Glutamatergic neuron (in vitro differentiated cells): ENCODE measurements at regions not wholly inside any gene's neighbourhood (a gene's known extent, or its start where the extent isn't known, plus 50 kb on each side); places are given as distances from the start of the nearest gene placed in this dataset.

Experiments
- DNase-seq: peaks from one replicate; pipeline ENCODE4 v3.0.0; 2022
- H3K27ac Mint-ChIP-seq: one replicate; pipeline ENCODE4 v1.8.0; 2020; ENCODE audit warnings: mild to moderate bottlenecking, mixed read lengths, inconsistent platforms; ENCODE audit not compliant: unreplicated experiment
- H3K27me3 Mint-ChIP-seq: one replicate; pipeline ENCODE4 v1.8.0; 2020; ENCODE audit warnings: mild to moderate bottlenecking, moderate library complexity, mixed read lengths, inconsistent platforms; ENCODE audit not compliant: unreplicated experiment
- H3K36me3 Mint-ChIP-seq: one replicate; pipeline ENCODE4 v1.8.0; 2020; ENCODE audit warnings: mild to moderate bottlenecking, mixed read lengths, inconsistent platforms; ENCODE audit not compliant: unreplicated experiment
- H3K4me1 Mint-ChIP-seq: one replicate; pipeline ENCODE4 v1.8.0; 2020; ENCODE audit warnings: mild to moderate bottlenecking, low read depth, mixed read lengths, inconsistent platforms; ENCODE audit not compliant: unreplicated experiment
- H3K4me3 Mint-ChIP-seq: one replicate; pipeline ENCODE4 v1.8.0; 2020; ENCODE audit warnings: mild to moderate bottlenecking, mixed read lengths, inconsistent platforms; ENCODE audit not compliant: unreplicated experiment
- H3K9me3 Mint-ChIP-seq: one replicate; pipeline ENCODE4 v1.8.0; 2020; ENCODE audit warnings: mild to moderate bottlenecking, moderate library complexity, mixed read lengths, inconsistent platforms; ENCODE audit not compliant: unreplicated experiment
- CTCF ChIP-seq: fragments of 200-600 bp; sonication (generic); IDR thresholded peaks from one replicate; pipeline ENCODE4 v1.5.0; 2021; ENCODE audit not compliant: partially characterized antibody, unreplicated experiment

- Mint-ChIP-seq H3K36me3 (no peaks in the 10 kb centered on the region), H3K4me3 (no peak overlapping the region), H3K4me1 (peaks cover 5% of the 10 kb centered on the region), H3K9me3 (no peaks in the 10 kb centered on the region), H3K27me3 (peaks cover 3% of the 10 kb centered on the region), H3K27ac (no peak overlapping the region)
- DNase-seq: no peak
- TF ChIP-seq CTCF: no peak
Measured at GRCh38 chr18:24982831-24983230, 369.1 kb downstream of the ZNF521 start.

GRCh38 chr18:24983566-24984139, 368.3 kb downstream of the ZNF521 start:
- Mint-ChIP-seq H3K27ac (no peak overlapping the region), H3K9me3 (no peaks in the 10 kb centered on the region), H3K4me1 (peaks cover 5% of the 10 kb centered on the region), H3K27me3 (peaks cover 2% of the 10 kb centered on the region), H3K4me3 (no peak overlapping the region), H3K36me3 (no peaks in the 10 kb centered on the region)
- DNase-seq: no peak
- TF ChIP-seq CTCF: no peak

GRCh38 chr18:24985586-24985985, 366.4 kb downstream of the ZNF521 start:
- H3K4me3 Mint-ChIP-seq: no peak overlapping the region
- no peaks in the 10 kb centered on the region for H3K9me3 Mint-ChIP-seq
- no peak overlapping the region for H3K27ac Mint-ChIP-seq
- TF ChIP-seq CTCF: no peak
- H3K36me3 Mint-ChIP-seq: no peaks in the 10 kb centered on the region
- H3K4me1 Mint-ChIP-seq: peaks cover 5% of the 10 kb centered on the region
- no peak for DNase-seq
- H3K27me3 Mint-ChIP-seq: no peaks in the 10 kb centered on the region

- H3K4me1 Mint-ChIP-seq: peaks cover 5% of the 10 kb centered on the region
- no peaks in the 10 kb centered on the region for H3K27me3 Mint-ChIP-seq
- DNase-seq: no peak
- no peak overlapping the region for H3K4me3 Mint-ChIP-seq
- no peaks in the 10 kb centered on the region for H3K9me3 Mint-ChIP-seq
- H3K27ac Mint-ChIP-seq: no peak overlapping the region
- H3K36me3 Mint-ChIP-seq: peaks cover 3% of the 10 kb centered on the region
- no peak for TF ChIP-seq CTCF
Measured at GRCh38 chr18:24986666-24987302, 365.2 kb downstream of the ZNF521 start.
